ENCODE measurements at regions not wholly inside any gene's neighbourhood (a gene's known extent, or its start where the extent isn't known, plus 50 kb on each side); places are given as distances from the start of the nearest gene placed in this dataset.
A peak's percentile ranks its signal among the peaks of the same experiment; 100 is the strongest.

GRCh38 chr2:136423516-136423996, 305.6 kb upstream of the CXCR4 start:
- FAIRE-seq (no peak), DNase-seq (ENCODE audit: low read depth, low spot score) (no peak)
- Histone ChIP-seq H3K9ac (ENCODE audit: control insufficient read depth, extremely low read depth, insufficient read depth, low read length) (no peak overlapping the region), H3K36me3 (ENCODE audit: control insufficient read depth in 2 of 2, extremely low read depth in 1 of 2, insufficient read depth in 2 of 2, low read length in 2 of 2) (no peaks in the 10 kb centered on the region), H3K27ac (ENCODE audit: control insufficient read depth, insufficient read depth, low read length) (no peak overlapping the region), H3K27me3 (ENCODE audit: control insufficient read depth, extremely low read depth, insufficient read depth, low read length) (peaks cover 7% of the 10 kb centered on the region), H4K20me1 (ENCODE audit: control insufficient read depth, extremely low read depth, insufficient read depth, low read length) (no peaks in the 10 kb centered on the region), H3K79me2 (ENCODE audit: control insufficient read depth, insufficient read depth, low read length) (no peaks in the 10 kb centered on the region), H2AFZ (ENCODE audit: control insufficient read depth, low read length) (peak overlapping the region; percentile 70), H3K9me3 (ENCODE audit: control insufficient read depth, low read depth, low read length) (no peaks in the 10 kb centered on the region), H3K4me2 (ENCODE audit: control insufficient read depth, extremely low read depth, insufficient read depth, low read depth, low read length) (peak overlapping the region; percentile 72), H3K4me3 (ENCODE audit: control insufficient read depth in 2 of 3, extremely low read depth in 1 of 3, insufficient read depth in 2 of 3, low read depth in 1 of 3, low read length in 3 of 3) (peak overlapping the region; percentile 33 to 56 (median 56)), H3K4me1 (ENCODE audit: control insufficient read depth, extremely low read depth, insufficient read depth, low read length) (no peaks in the 10 kb centered on the region), H3K9me1 (ENCODE audit: control insufficient read depth, extremely low read depth, insufficient read depth, low read length) (no peaks in the 10 kb centered on the region)
- dilution Hi-C loops (cut with MboI; ENCODE audit: extremely low pct_ligation_motif_present, low sequenced_read_pairs), result no loop called here
- peak; percentile 78 to 91 (median 85) for TF ChIP-seq CTCF (optimal IDR thresholded peaks at IDR 0.05 in 1 of 3, IDR thresholded peaks at IDR 0.05 in 1 of 3, conservative IDR thresholded peaks at IDR 0.05 in 1 of 3; ENCODE audit: extremely low read depth in 1 of 3, insufficient read depth in 2 of 3, low read length in 3 of 3)
- no peak for TF ChIP-seq EZH2 (IDR thresholded peaks at IDR 0.05; ENCODE audit: low read length)

GRCh38 chr2:136422512-136422911, 304.6 kb upstream of the CXCR4 start:
- FAIRE-seq (no peak), DNase-seq (ENCODE audit: low read depth, low spot score) (no peak)
- Histone ChIP-seq H3K79me2 (ENCODE audit: control insufficient read depth, insufficient read depth, low read length) (no peaks in the 10 kb centered on the region), H3K4me2 (ENCODE audit: control insufficient read depth, extremely low read depth, insufficient read depth, low read depth, low read length) (no peak overlapping the region), H3K27ac (ENCODE audit: control insufficient read depth, insufficient read depth, low read length) (no peak overlapping the region), H3K9me3 (ENCODE audit: control insufficient read depth, low read depth, low read length) (no peaks in the 10 kb centered on the region), H3K9me1 (ENCODE audit: control insufficient read depth, extremely low read depth, insufficient read depth, low read length) (no peaks in the 10 kb centered on the region), H3K27me3 (ENCODE audit: control insufficient read depth, extremely low read depth, insufficient read depth, low read length) (peaks cover 7% of the 10 kb centered on the region), H3K36me3 (ENCODE audit: control insufficient read depth in 2 of 2, extremely low read depth in 1 of 2, insufficient read depth in 2 of 2, low read length in 2 of 2) (no peaks in the 10 kb centered on the region), H4K20me1 (ENCODE audit: control insufficient read depth, extremely low read depth, insufficient read depth, low read length) (no peaks in the 10 kb centered on the region), H2AFZ (ENCODE audit: control insufficient read depth, low read length) (no peak overlapping the region), H3K9ac (ENCODE audit: control insufficient read depth, extremely low read depth, insufficient read depth, low read length) (no peak overlapping the region), H3K4me1 (ENCODE audit: control insufficient read depth, extremely low read depth, insufficient read depth, low read length) (no peaks in the 10 kb centered on the region), H3K4me3 (ENCODE audit: control insufficient read depth in 2 of 3, extremely low read depth in 1 of 3, insufficient read depth in 2 of 3, low read depth in 1 of 3, low read length in 3 of 3) (no peak overlapping the region)
- TF ChIP-seq EZH2 (IDR thresholded peaks at IDR 0.05; ENCODE audit: low read length) (no peak), CTCF (optimal IDR thresholded peaks at IDR 0.05 in 1 of 3, IDR thresholded peaks at IDR 0.05 in 1 of 3, conservative IDR thresholded peaks at IDR 0.05 in 1 of 3; ENCODE audit: extremely low read depth in 1 of 3, insufficient read depth in 2 of 3, low read length in 3 of 3) (no peak)
- dilution Hi-C loops (cut with MboI; ENCODE audit: extremely low pct_ligation_motif_present, low sequenced_read_pairs), result no loop called here

Measured in keratinocyte (primary cell).